ENCODE measurements at regions not wholly inside any gene's neighbourhood (a gene's known extent, or its start where the extent isn't known, plus 50 kb on each side); places are given as distances from the start of the nearest gene placed in this dataset.
A peak's percentile ranks its signal among the peaks of the same experiment; 100 is the strongest.
"Not testable (repeated sequence)": the region's sequence is repeated elsewhere in the genome, so short reads cannot be mapped to it uniquely, and the experiment has no call there.

GRCh38 chr13:50510885-50511545, 332.5 kb downstream of the DLEU7 start:
- DNase-seq = not testable (repeated sequence)

GRCh38 chr13:50511877-50512341, 331.6 kb downstream of the DLEU7 start:
- no peak for DNase-seq

GRCh38 chr13:50512474-50513299, 330.8 kb downstream of the DLEU7 start:
- DNase-seq = peak; percentile 71

GRCh38 chr13:50513300-50513877, 330.1 kb downstream of the DLEU7 start:
- no peak for DNase-seq

- no peak for DNase-seq
Observed at GRCh38 chr13:50514249-50514648, 329.2 kb downstream of the DLEU7 start.

GRCh38 chr13:50518131-50518530, 325.4 kb downstream of the DLEU7 start:
- no peak for DNase-seq

- no peak for DNase-seq
Observed at GRCh38 chr13:50518781-50519201, 324.7 kb downstream of the DLEU7 start.

GRCh38 chr13:50519866-50520265, 323.6 kb downstream of the DLEU7 start:
- no peak for DNase-seq

GRCh38 chr13:50521006-50521830, 322.3 kb downstream of the DLEU7 start:
- DNase-seq = no peak

- DNase-seq = no peak
Observed at GRCh38 chr13:50521831-50522149, 321.7 kb downstream of the DLEU7 start.

- no peak for DNase-seq
Observed at GRCh38 chr13:50522506-50522905, 321.0 kb downstream of the DLEU7 start.

GRCh38 chr13:50523307-50523706, 320.2 kb downstream of the DLEU7 start:
- DNase-seq = no peak

- DNase-seq = no peak
Observed at GRCh38 chr13:50524560-50524959, 318.9 kb downstream of the DLEU7 start.

- no peak for DNase-seq
Observed at GRCh38 chr13:50526661-50527071, 316.8 kb downstream of the DLEU7 start.

- no peak for DNase-seq
Observed at GRCh38 chr13:50527188-50527587, 316.3 kb downstream of the DLEU7 start.

- DNase-seq = no peak
Observed at GRCh38 chr13:50527612-50528509, 315.6 kb downstream of the DLEU7 start.

- no peak for DNase-seq
Observed at GRCh38 chr13:50529154-50529882, 314.2 kb downstream of the DLEU7 start.

- DNase-seq = no peak
Observed at GRCh38 chr13:50531917-50532899, 311.3 kb downstream of the DLEU7 start.

GRCh38 chr13:50535050-50535449, 308.4 kb downstream of the DLEU7 start:
- no peak for DNase-seq

GRCh38 chr13:50537029-50537428, 306.5 kb downstream of the DLEU7 start:
- no peak for DNase-seq
